Neuron (in vitro differentiated cells): ENCODE measurements at regions not wholly inside any gene's neighbourhood (a gene's known extent, or its start where the extent isn't known, plus 50 kb on each side); places are given as distances from the start of the nearest gene placed in this dataset.

Experiments used
- H2AFZ ChIP-seq: one replicate; pipeline ENCODE4 v1.6.1; 2013; ENCODE audit warnings: low read depth, mild to moderate bottlenecking, inconsistent platforms, low read length, moderate library complexity
- H3K27me3 ChIP-seq: one replicate; pipeline ENCODE4 v1.6.1; 2013; ENCODE audit warnings: low read length; ENCODE audit not compliant: insufficient read depth
- H3K36me3 ChIP-seq: one replicate; pipeline ENCODE4 v1.6.1; 2013; ENCODE audit warnings: low read length; ENCODE audit not compliant: insufficient read depth
- H3K4me1 ChIP-seq: one replicate; pipeline ENCODE4 v1.6.1; 2013; ENCODE audit warnings: low read length; ENCODE audit not compliant: insufficient read depth
- H3K4me3 ChIP-seq: 2 replicates; pipeline ENCODE4 v1.5.1; 2013; ENCODE audit warnings: mild to moderate bottlenecking, low read length, moderate library complexity
- H3K9me3 ChIP-seq: one replicate; pipeline ENCODE4 v1.6.1; 2013; ENCODE audit warnings: low read length

DNA sequence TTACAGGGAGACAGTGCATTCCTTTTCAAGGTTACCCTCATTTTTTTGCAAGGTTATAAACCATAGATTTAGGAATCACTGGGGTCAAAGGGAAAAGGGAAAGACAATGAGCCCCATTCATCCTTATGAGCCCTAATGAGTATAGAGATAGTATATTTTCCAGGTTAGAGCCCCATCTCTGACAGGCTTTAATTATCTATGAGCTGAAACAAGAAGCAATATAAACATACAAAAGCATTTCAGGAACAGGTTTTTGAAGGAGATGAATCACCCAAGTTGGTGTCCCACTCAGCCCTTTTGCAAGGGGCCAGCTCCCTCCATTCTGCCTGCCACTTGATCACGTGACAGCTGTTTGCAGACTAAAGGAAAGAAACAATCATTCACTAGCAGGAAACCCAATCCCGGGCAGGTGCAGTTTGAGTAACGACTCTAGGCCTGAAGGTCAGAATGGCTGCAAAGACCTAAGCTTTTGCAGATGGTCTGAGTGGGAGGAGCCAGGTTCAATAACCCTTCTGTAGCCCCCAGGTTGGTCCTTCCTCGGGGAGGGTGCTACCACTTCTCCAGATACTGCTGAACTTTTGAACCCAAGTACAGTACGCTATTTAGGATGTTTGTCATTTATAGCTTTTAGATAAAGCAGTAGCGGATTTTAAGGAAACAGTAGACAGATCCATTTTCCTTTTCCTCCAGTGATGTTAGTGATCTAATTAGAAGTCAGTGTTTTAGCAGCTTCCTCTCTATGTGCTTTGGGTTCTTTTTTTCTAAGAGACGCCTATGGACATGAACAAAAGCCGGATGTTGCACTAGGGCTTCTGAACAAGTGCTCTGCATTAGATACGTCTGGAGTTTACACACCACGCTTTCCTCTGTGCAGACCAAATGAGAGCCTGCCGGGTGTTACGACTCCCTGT lies 253.2 kb downstream of the SOX4 start:
- Histone ChIP-seq H3K4me3 (no peak overlapping the region), H3K9me3 (no peaks in the 10 kb centered on the region), H3K36me3 (peaks cover 2% of the 10 kb centered on the region)

DNA sequence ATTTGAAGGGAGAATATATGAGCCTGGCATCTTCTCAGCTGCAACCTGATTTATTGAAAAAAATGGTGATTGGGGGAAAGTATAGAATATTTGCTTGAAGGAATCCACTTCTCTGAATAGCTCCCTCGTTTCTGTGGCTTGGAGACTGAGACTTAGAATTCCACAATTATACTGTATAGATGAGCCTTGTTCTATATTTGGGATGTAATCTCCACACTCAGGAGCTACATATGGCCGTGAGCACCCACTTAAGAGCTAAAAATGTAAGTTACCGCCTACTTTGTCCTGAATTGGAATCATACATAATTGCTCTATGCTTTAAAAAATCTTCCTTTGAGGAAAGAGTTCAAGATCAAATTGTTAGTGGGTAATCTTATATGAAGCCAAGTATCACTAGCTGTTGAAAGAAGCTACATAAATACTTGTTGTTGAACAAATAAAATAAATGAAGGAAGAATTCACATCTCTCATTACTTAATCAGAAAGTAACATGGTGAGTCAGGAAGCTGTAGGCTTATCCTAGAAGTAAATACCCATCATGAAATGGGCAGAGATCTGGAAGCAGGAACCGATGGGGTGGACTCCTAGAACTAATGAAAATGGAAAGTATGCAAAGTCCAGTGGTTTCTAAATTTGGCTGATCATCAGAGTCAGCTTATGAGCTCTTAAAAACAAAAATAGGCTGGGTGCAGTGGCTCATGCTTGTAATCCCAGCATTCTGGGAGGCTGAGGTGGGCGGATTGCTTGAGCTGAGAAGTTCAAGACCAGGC lies 254.3 kb downstream of the SOX4 start:
- peaks cover 46% of the 10 kb centered on the region for H3K4me1 ChIP-seq
- H3K9me3 ChIP-seq: no peaks in the 10 kb centered on the region
- no peak overlapping the region for H3K4me3 ChIP-seq
- H3K36me3 ChIP-seq: peaks cover 2% of the 10 kb centered on the region
- no peak overlapping the region for H2AFZ ChIP-seq
- H3K27me3 ChIP-seq: no peaks in the 10 kb centered on the region

More for the DNA sequence above, 253.2 kb downstream of the SOX4 start:
- no peaks in the 10 kb centered on the region for H3K27me3 ChIP-seq
- peaks cover 50% of the 10 kb centered on the region for H3K4me1 ChIP-seq
- no peak overlapping the region for H2AFZ ChIP-seq

GRCh38 chr6:21850691-21851090 lies 257.1 kb downstream of the SOX4 start:
- no peak overlapping the region for H2AFZ ChIP-seq
- H3K36me3 ChIP-seq: peaks cover 2% of the 10 kb centered on the region

GRCh38 chr6:21855811-21856455 lies 262.4 kb downstream of the SOX4 start:
- Histone ChIP-seq H3K27me3 (no peaks in the 10 kb centered on the region), H2AFZ (no peak overlapping the region), H3K9me3 (peaks cover 5% of the 10 kb centered on the region), H3K4me3 (no peak overlapping the region), H3K4me1 (peaks cover 9% of the 10 kb centered on the region), H3K36me3 (peaks cover 2% of the 10 kb centered on the region)

More at GRCh38 chr6:21850691-21851090, 257.1 kb downstream of the SOX4 start:
- Histone ChIP-seq H3K27me3 (no peaks in the 10 kb centered on the region), H3K9me3 (no peaks in the 10 kb centered on the region), H3K4me1 (peaks cover 18% of the 10 kb centered on the region), H3K4me3 (no peak overlapping the region)

DNA sequence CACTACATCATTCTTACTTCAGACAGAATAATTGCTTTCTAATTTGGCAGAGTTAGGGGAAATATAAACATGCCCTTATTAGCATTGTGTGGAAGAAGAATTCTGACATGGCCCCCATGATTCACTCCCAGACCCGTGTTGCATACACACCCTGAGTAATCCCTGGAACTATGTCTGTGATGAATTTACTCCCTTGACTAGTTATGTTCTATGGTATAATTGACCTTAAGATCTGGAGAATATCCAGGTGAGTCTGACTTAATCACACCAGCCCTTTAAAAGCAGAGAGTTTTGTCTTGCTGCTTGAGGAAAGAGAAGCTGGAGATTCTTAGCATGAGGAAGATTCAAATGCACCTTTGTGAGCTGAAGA lies 262.9 kb downstream of the SOX4 start:
- Histone ChIP-seq H3K4me1 (peaks cover 9% of the 10 kb centered on the region), H3K27me3 (no peaks in the 10 kb centered on the region), H3K4me3 (no peak overlapping the region), H2AFZ (no peak overlapping the region), H3K9me3 (peaks cover 6% of the 10 kb centered on the region), H3K36me3 (peaks cover 5% of the 10 kb centered on the region)

DNA sequence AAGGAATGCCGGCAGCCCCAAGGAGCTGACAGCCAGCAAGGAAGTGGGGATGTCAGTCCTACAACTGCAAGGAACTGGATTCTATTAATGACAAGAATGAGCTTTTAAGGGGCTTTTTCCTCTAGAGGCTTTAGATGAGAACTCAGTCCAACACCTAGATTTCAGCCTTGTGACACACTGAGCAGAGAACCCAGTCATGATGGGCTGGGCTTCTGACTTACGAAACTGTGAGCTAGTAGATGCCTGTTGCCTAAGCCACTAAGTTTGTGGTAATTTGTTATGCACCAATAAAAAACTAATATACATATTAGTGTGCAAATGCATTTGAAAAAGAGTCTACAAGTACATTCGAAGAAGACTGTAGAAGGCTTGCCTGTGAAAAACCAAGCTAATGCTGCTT lies 263.3 kb downstream of the SOX4 start:
- H3K4me1 ChIP-seq: peaks cover 9% of the 10 kb centered on the region
- H2AFZ ChIP-seq: no peak overlapping the region
- H3K9me3 ChIP-seq: peaks cover 6% of the 10 kb centered on the region
- no peak overlapping the region for H3K4me3 ChIP-seq
- no peaks in the 10 kb centered on the region for H3K27me3 ChIP-seq
- H3K36me3 ChIP-seq: peaks cover 5% of the 10 kb centered on the region

DNA sequence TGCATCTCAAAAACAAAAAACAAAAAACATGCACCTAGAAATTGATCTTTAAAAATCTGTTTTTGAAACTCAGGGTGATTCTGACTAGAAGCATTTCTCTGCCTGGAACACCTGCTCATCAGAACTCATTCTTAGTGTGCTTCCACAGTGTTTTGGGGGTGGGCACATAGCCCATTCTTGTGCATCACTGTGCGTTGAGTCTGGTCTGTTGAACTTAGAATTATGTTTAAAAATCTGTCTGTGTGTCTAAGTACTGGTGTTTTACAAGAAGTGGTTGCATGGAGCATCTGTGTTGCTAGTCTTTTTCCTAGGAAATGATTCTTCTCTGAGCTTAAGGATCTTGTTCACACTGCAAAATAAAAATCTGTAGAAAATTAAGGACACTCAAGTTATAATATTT lies 264.5 kb downstream of the SOX4 start:
- H2AFZ ChIP-seq: no peak overlapping the region
- H3K4me1 ChIP-seq: peaks cover 9% of the 10 kb centered on the region
- H3K9me3 ChIP-seq: peaks cover 8% of the 10 kb centered on the region
- peaks cover 7% of the 10 kb centered on the region for H3K36me3 ChIP-seq
- H3K4me3 ChIP-seq: no peak overlapping the region
- H3K27me3 ChIP-seq: no peaks in the 10 kb centered on the region

GRCh38 chr6:21859193-21859735 lies 265.7 kb downstream of the SOX4 start:
- Histone ChIP-seq H3K4me3 (no peak overlapping the region), H2AFZ (no peak overlapping the region), H3K27me3 (no peaks in the 10 kb centered on the region)

GRCh38 chr6:21861942-21862341 lies 268.4 kb downstream of the SOX4 start:
- no peak overlapping the region for H3K4me3 ChIP-seq
- H3K36me3 ChIP-seq: peaks cover 16% of the 10 kb centered on the region
- H3K4me1 ChIP-seq: peaks cover 9% of the 10 kb centered on the region
- H3K27me3 ChIP-seq: no peaks in the 10 kb centered on the region
- H3K9me3 ChIP-seq: peaks cover 9% of the 10 kb centered on the region
- H2AFZ ChIP-seq: no peak overlapping the region

More at GRCh38 chr6:21859193-21859735, 265.7 kb downstream of the SOX4 start:
- Histone ChIP-seq H3K9me3 (peaks cover 11% of the 10 kb centered on the region), H3K4me1 (peaks cover 9% of the 10 kb centered on the region), H3K36me3 (peaks cover 7% of the 10 kb centered on the region)

DNA sequence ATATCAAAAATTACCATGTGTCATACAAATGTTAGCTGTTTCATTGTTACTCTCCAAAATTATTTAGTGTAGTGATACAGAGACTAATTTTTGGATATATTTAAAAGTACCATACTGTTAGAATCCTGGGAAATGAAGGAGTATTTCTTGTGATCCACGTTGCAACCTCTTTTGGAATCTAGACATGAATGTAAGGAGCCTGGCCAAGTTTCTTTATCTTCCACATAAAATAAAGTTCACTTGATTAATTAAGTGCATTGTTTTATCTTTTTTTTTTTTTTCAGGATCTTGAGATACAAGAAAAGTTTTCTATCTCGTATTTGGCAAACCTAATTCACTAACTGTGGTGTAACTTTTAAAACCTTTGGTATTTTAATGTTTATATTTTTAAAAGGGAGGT lies 270.7 kb downstream of the SOX4 start:
- Histone ChIP-seq H2AFZ (no peak overlapping the region), H3K4me3 (no peak overlapping the region), H3K9me3 (peaks cover 14% of the 10 kb centered on the region), H3K36me3 (peaks cover 16% of the 10 kb centered on the region), H3K4me1 (peaks cover 4% of the 10 kb centered on the region), H3K27me3 (no peaks in the 10 kb centered on the region)

DNA sequence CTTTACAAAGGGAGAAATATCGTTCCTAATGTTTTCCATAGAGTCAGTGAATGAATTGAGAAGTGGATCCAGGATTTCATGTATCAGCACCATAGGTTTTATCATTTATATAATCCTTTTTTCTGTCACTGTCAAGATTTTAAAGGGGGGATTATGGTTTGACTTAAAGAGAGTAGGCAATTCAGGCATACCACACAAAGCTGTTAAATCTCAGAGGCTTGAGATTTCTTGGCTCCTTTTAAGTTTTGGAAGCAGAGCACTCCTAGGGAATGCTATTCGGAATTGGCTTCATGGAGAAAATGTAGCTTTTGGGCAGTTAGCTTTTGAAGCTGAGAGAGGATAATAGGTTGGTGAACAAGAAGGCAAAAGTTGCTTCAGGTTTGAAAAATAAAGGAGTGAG lies 274.7 kb downstream of the SOX4 start:
- Histone ChIP-seq H2AFZ (no peak overlapping the region), H3K36me3 (peaks cover 9% of the 10 kb centered on the region), H3K27me3 (no peaks in the 10 kb centered on the region), H3K4me1 (no peaks in the 10 kb centered on the region), H3K4me3 (no peak overlapping the region), H3K9me3 (peaks cover 9% of the 10 kb centered on the region)

DNA sequence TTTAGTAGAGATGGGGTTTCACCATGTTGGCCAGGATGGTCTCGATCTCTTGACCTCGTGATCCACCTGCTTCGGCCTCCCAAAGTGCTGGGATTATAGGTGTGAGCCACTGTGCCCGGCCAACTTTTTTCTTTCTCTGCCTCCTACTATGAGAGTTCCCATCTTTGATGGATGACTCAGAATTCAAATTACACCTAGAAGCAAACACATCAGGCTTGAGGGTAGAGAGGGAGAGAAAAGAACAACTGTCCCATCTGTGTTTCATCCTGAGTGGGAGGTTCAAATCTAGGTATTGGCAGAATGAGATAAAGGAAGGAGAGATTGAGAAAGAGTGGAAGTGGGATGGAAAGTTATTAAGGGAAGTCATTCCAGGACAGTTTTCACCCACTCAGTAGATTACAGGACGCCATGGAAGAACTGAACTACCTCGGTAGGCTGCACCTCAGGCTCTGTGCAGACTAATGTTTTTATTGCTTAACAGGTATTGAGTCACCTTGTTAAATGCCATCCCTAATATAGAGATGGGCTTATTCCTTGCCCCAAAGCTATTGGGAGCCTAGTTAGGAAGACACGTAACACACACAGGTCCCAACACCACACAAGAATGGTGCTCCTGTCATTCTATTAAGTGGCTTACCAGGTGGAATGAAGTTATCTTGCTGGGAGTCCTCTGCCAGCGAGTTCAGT lies 275.7 kb downstream of the SOX4 start:
- Histone ChIP-seq H2AFZ (no peak overlapping the region), H3K27me3 (no peaks in the 10 kb centered on the region), H3K36me3 (peaks cover 16% of the 10 kb centered on the region), H3K9me3 (peaks cover 13% of the 10 kb centered on the region), H3K4me1 (no peaks in the 10 kb centered on the region), H3K4me3 (no peak overlapping the region)
